ENCODE measurements at regions not wholly inside any gene's neighbourhood (a gene's known extent, or its start where the extent isn't known, plus 50 kb on each side); places are given as distances from the start of the nearest gene placed in this dataset.
"Not testable (repeated sequence)": the region's sequence is repeated elsewhere in the genome, so short reads cannot be mapped to it uniquely, and the experiment has no call there.

DNA sequence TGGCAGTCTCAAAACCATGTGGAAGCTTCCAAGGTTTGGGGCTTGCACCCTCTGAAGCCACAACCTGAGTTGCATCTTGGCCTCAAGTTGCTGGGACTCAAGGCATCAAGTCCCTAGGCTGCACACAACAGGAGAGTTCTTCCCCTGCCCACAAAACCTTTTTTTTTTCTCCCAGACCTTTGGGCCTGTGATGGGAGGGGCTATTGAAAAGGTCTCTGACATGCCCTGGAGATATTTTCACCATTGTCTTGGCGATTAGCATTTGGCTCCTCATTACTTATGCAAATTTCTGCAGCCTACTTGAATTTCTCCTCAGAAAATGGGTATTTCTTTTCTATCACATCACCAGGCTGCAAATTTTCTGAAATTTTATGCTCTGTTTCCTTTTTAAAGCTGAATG, 349.5 kb upstream of the EDA2R start:
- H3K4me3 ChIP-seq (ENCODE audit: low read depth, low read length) = no peak overlapping the region
- TF ChIP-seq, protein P1, sequence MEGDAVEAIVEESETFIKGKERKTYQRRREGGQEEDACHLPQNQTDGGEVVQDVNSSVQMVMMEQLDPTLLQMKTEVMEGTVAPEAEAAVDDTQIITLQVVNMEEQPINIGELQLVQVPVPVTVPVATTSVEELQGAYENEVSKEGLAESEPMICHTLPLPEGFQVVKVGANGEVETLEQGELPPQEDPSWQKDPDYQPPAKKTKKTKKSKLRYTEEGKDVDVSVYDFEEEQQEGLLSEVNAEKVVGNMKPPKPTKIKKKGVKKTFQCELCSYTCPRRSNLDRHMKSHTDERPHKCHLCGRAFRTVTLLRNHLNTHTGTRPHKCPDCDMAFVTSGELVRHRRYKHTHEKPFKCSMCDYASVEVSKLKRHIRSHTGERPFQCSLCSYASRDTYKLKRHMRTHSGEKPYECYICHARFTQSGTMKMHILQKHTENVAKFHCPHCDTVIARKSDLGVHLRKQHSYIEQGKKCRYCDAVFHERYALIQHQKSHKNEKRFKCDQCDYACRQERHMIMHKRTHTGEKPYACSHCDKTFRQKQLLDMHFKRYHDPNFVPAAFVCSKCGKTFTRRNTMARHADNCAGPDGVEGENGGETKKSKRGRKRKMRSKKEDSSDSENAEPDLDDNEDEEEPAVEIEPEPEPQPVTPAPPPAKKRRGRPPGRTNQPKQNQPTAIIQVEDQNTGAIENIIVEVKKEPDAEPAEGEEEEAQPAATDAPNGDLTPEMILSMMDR (IDR thresholded peaks at IDR 0.05; ENCODE audit: insufficient read depth, low read depth, low read length) = no peak
- DNase-seq (ENCODE audit: low read depth) = no peak

DNA sequence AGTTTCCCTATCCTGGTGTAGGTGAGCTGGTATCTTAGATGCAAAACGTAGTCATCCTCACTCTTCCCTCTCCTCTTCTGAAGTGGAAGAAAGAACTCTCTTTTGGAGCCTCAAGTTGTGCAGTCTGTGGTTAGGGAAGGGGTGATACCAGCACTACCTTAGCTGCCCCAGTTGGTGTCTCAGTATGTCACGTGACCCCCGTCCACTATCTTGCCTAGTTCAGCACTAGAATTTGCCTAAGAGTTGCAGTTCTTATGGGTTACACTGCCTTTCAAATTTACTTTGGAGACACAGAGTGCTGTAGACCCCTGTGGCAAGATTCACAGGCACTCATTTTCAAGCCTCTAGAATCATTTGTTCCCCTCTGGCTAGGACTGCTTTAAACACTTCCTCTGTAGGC, 322.8 kb upstream of the EDA2R start:
- no peak overlapping the region for H3K4me3 ChIP-seq (ENCODE audit: low read depth, low read length)
- TF ChIP-seq, protein P1 (IDR thresholded peaks at IDR 0.05; ENCODE audit: insufficient read depth, low read depth, low read length) = no peak
- no peak for DNase-seq (ENCODE audit: low read depth)

DNA sequence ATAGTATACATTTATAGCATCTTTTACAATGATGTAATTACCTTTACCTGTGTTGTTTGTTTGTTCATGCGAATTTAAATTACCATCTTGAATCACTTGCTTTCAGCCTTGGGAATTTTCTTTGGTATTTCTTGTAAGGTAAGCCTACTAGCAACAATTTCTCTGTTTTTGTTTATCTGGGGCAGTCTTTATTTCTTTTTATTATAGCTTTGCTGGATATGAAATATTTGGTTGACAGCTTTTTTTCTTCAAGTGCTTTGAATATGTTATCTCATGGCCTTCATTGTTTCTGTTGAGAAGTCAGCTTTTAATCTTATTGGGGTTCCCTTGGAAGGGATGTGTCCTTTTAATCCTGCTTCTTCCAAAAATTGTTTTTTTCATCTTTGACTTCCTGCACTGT, 292.8 kb upstream of the EDA2R start:
- H3K4me3 ChIP-seq (ENCODE audit: low read depth, low read length) = no peak overlapping the region
- no peak for DNase-seq (ENCODE audit: low read depth)
- TF ChIP-seq, protein P1 (IDR thresholded peaks at IDR 0.05; ENCODE audit: insufficient read depth, low read depth, low read length) = no peak

DNA sequence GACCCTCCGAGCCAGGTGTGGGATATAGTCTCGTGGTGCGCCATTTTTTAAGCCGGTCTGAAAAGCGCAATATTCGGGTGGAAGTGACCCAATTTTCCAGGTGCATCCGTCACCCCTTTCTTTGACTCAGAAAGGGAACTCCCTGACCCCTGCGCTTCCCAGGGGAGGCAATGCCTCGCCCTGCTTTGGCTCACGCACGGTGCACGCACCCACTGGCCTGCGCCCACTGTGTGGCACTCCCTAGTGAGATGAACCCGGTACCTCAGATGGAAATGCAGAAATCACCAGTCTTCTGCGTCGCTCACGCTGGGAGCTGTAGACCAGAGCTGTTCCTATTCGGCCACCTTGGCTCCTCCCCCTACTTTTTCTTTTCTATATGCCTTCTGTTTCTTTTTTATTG, 291.6 kb upstream of the EDA2R start:
- H3K4me3 ChIP-seq (ENCODE audit: low read depth, low read length); DNase-seq (ENCODE audit: low read depth): not testable (repeated sequence)

DNA sequence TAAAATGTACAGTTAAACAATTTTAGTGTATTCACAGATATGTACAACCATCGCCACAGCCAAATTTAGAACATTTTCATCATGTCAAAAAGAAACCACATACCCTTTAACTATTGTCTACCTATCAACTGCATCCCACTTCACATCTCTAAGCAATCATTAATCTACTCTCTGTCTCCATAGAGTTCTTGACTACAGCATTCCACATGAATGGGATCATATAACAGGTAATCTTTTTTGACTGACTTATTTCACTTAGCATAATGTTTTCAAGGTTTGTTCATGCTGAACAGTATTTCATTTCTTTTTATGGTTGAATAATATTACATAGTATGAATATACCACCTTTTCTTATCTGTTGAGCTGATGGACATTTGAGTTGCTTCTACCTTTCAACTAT, 281.4 kb upstream of the EDA2R start:
- TF ChIP-seq, protein P1 (IDR thresholded peaks at IDR 0.05; ENCODE audit: insufficient read depth, low read depth, low read length) = no peak
- no peak for DNase-seq (ENCODE audit: low read depth)
- H3K4me3 ChIP-seq (ENCODE audit: low read depth, low read length) = no peak overlapping the region

DNA sequence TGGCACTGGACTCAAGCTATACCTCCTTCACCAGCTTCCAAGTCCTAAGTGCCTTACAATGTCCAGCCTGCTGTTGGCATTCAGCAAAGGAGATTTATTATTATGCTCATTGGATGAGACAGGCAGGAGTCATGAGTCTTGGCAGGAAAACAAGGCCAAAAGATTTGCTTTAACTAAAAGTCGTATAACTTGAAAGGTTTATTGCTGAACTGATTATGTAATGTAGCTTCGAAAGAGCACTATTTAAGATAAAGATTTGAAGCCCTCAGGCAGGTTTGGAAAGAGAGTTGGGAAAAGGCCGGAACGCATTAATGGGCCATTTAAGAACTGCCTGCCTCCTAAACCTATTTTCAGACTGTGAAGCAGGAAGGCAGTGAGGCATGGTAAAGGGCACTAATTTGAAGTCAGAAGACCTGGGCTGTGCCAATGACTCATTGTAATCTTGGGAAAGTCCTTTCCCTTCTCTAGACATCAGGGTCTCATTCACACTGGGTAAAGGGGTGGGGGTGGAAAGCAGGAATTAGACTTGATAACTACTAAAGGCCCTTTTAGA, 280.5 kb upstream of the EDA2R start:
- TF ChIP-seq, protein P1 (IDR thresholded peaks at IDR 0.05; ENCODE audit: insufficient read depth, low read depth, low read length) = no peak
- H3K4me3 ChIP-seq (ENCODE audit: low read depth, low read length) = no peak overlapping the region
- DNase-seq (ENCODE audit: low read depth) = peak; percentile 1

DNA sequence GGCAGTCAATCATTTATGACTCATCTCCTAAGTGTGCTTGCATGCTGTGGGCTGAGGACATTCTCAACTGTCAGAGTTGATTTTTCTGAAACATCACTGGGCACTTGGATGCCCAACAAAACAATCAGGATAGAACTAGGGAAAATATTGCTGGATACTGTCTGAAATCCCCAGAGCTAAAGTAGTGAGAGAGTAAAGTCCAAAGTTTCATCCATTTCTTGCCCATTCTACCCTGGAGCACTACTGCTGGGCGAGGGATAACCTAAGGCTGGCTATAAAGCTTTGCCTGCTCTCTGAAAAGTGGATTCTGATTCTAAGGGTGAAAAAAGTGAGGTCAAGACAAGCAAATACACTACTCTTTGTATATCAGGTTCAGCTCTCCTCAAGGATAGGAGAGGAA, 279.6 kb upstream of the EDA2R start:
- TF ChIP-seq, protein P1 (IDR thresholded peaks at IDR 0.05; ENCODE audit: insufficient read depth, low read depth, low read length) = no peak
- H3K4me3 ChIP-seq (ENCODE audit: low read depth, low read length) = no peak overlapping the region
- DNase-seq (ENCODE audit: low read depth) = no peak
